ENCODE measurements at regions not wholly inside any gene's neighbourhood (a gene's known extent, or its start where the extent isn't known, plus 50 kb on each side); places are given as distances from the start of the nearest gene placed in this dataset.

DNA sequence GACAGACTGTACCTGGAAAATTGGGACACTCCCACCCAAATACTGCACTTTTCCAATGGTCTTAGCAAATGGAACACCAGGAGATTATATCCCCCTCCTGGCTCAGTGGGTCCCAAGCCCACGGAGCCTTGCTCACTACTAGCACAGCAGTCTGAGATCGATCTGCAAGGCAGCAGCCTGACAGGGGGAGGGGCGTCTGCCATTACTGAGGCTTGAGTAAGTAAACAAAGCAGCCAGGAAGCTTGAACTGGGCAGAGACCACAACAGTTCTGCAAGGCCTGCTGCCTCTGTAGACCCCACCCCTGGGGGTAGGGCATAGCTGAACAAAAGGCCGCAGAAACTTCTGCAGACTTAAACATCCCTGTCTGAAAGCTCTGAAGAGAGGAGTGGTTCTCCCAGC is 260.0 kb upstream of the ST8SIA4 start:
- H3K4me1 ChIP-seq (ENCODE audit: insufficient read depth) = no peaks in the 10 kb centered on the region
- DNase-seq = no peak
- no peak overlapping the region for H3K27ac ChIP-seq
- H3K27me3 ChIP-seq = no peaks in the 10 kb centered on the region
- no peak overlapping the region for H3K4me3 ChIP-seq
- 83 to 93% (median 88%) methylated on average over 4 of the region's 4 CpGs for WGBS, 3 donors
- TF ChIP-seq EP300 (IDR thresholded peaks at IDR 0.05) (no peak), POLR2A (IDR thresholded peaks at IDR 0.05) (no peak)
- TF ChIP-seq, protein P1, sequence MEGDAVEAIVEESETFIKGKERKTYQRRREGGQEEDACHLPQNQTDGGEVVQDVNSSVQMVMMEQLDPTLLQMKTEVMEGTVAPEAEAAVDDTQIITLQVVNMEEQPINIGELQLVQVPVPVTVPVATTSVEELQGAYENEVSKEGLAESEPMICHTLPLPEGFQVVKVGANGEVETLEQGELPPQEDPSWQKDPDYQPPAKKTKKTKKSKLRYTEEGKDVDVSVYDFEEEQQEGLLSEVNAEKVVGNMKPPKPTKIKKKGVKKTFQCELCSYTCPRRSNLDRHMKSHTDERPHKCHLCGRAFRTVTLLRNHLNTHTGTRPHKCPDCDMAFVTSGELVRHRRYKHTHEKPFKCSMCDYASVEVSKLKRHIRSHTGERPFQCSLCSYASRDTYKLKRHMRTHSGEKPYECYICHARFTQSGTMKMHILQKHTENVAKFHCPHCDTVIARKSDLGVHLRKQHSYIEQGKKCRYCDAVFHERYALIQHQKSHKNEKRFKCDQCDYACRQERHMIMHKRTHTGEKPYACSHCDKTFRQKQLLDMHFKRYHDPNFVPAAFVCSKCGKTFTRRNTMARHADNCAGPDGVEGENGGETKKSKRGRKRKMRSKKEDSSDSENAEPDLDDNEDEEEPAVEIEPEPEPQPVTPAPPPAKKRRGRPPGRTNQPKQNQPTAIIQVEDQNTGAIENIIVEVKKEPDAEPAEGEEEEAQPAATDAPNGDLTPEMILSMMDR (IDR thresholded peaks at IDR 0.05) = no peak
- intact Hi-C loops (cut with DNase I) = no loop called here
- no peaks in the 10 kb centered on the region for H3K9me3 ChIP-seq
- H3K36me3 ChIP-seq = no peaks in the 10 kb centered on the region

DNA sequence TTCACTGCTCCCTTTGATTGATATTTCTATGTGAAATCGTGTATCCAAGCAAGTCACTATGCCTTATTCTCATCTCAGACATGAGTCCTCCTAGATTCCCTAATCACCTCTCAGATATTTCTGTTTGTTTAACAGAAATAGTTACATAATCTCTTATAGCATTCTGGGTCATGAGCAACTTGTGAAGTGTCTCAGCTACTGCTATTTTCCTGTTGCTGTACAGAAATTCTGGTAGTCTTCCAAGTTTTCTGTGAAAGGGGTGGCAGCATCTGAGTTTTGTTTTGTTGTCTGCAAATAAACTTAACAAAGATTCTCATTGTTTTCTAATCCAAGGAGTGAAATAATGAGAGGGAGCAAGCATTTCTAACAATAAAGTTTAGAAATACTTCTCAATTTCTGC is 256.9 kb upstream of the ST8SIA4 start:
- no peaks in the 10 kb centered on the region for H3K36me3 ChIP-seq
- H3K9me3 ChIP-seq = no peaks in the 10 kb centered on the region
- H3K4me3 ChIP-seq = no peak overlapping the region
- H3K4me1 ChIP-seq (ENCODE audit: insufficient read depth) = no peaks in the 10 kb centered on the region
- no peak overlapping the region for H3K27ac ChIP-seq
- H3K27me3 ChIP-seq = no peaks in the 10 kb centered on the region
- intact Hi-C loops (cut with DNase I) = no loop called here
- WGBS, 3 donors = 17 to 26% (median 25%) methylated on average over 1 of the region's 1 CpG
- no peak for DNase-seq
- TF ChIP-seq EP300 (IDR thresholded peaks at IDR 0.05) (no peak), POLR2A (IDR thresholded peaks at IDR 0.05) (no peak)
- TF ChIP-seq, protein P1 (IDR thresholded peaks at IDR 0.05) = no peak

DNA sequence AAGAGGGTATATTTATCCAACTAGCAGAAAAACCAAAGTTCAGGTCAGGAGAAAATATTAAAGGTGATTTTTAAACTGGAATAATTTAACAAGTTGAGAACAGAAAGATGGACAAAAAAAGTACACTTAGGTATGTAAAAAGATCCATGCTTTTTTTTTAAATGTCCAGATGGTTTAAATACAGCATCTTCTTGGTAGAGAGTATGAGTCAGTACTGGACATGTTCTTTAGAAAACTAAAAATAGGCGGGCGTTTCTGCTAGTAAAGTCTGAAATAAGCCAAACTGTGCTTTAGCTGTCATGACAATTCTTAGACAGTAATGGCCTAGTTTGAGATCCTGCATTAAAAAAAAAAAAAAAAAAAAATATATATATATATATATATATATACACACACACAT is 255.9 kb upstream of the ST8SIA4 start:
- Histone ChIP-seq H3K36me3 (no peaks in the 10 kb centered on the region), H3K4me1 (ENCODE audit: insufficient read depth) (no peaks in the 10 kb centered on the region), H3K4me3 (no peak overlapping the region), H3K9me3 (no peaks in the 10 kb centered on the region), H3K27ac (no peak overlapping the region), H3K27me3 (no peaks in the 10 kb centered on the region)
- TF ChIP-seq, protein P1 (IDR thresholded peaks at IDR 0.05) = no peak
- TF ChIP-seq EP300 (IDR thresholded peaks at IDR 0.05) = no peak
- TF ChIP-seq POLR2A (IDR thresholded peaks at IDR 0.05) = no peak
- intact Hi-C loops (cut with DNase I) = no loop called here
- DNase-seq = no peak
- WGBS, 3 donors = 43 to 55% (median 53%) methylated on average over 2 of the region's 2 CpGs

DNA sequence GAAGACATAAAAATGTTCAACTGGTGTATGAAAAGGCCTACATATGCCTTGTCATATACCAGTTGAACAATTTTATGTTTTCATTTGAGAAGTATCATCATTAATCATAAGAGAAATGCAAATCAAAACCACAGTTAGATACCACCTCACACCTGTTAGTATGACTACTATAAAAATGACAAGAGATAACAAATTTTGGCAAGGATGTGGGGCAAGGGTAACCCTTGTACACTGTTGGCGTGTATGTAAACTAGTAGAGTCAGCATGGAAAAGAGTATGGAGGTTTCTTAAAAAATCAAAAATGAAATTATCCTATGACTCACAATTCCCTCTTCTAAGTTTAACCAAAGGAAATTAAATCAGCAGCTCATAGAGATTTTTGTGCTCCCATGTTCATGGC is 250.4 kb upstream of the ST8SIA4 start:
- intact Hi-C loops (cut with DNase I) = no loop called here
- Histone ChIP-seq H3K4me3 (no peak overlapping the region), H3K36me3 (no peaks in the 10 kb centered on the region), H3K27me3 (no peaks in the 10 kb centered on the region), H3K9me3 (no peaks in the 10 kb centered on the region), H3K27ac (no peak overlapping the region), H3K4me1 (ENCODE audit: insufficient read depth) (no peaks in the 10 kb centered on the region)
- DNase-seq = no peak
- 84 to 96% (median 92%) methylated on average over 1 of the region's 1 CpG for WGBS, 3 donors
- no peak for TF ChIP-seq POLR2A (IDR thresholded peaks at IDR 0.05)
- TF ChIP-seq EP300 (IDR thresholded peaks at IDR 0.05) = no peak
- TF ChIP-seq, protein P1 (IDR thresholded peaks at IDR 0.05) = no peak

DNA sequence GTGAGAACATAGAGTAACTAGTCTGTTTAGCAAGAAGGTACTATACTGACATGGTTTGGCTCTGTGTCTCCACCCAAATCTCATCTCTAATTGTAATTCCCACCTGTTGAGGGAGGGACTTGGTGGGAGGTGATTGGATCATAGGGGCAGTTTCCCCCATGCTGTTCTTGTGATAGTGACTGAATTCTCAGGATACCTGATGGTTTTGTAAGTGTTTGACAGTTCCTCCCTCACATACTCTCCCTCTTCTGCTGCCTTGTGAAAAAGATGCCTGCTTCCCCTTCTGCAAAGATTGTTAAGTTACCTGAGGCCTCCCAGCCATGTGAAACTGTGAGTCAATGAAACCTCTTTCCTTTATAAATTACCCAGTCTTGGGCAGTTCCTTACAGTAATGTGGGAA is 240.4 kb upstream of the ST8SIA4 start:
- H3K27ac ChIP-seq = no peak overlapping the region
- H3K4me1 ChIP-seq (ENCODE audit: insufficient read depth) = no peaks in the 10 kb centered on the region
- no peaks in the 10 kb centered on the region for H3K27me3 ChIP-seq
- no peaks in the 10 kb centered on the region for H3K36me3 ChIP-seq
- H3K9me3 ChIP-seq = no peaks in the 10 kb centered on the region
- no peak overlapping the region for H3K4me3 ChIP-seq
- DNase-seq = no peak
- intact Hi-C loops (cut with DNase I) = no loop called here
- TF ChIP-seq POLR2A (IDR thresholded peaks at IDR 0.05) (no peak), EP300 (IDR thresholded peaks at IDR 0.05) (no peak)
- TF ChIP-seq, protein P1 (IDR thresholded peaks at IDR 0.05) = no peak
